SK-N-SH (cell line): ENCODE measurements at regions not wholly inside any gene's neighbourhood (a gene's known extent, or its start where the extent isn't known, plus 50 kb on each side); places are given as distances from the start of the nearest gene placed in this dataset.

Experiments
- CTCF ChIA-PET: fragments of 300-600, 350-600 bp; formaldehyde crosslinking; extraction: SDS; loops from one replicate; lab custom pipeline; 2021; lab: Yijun Ruan, JAX
- POLR2A ChIA-PET: fragments of 350-600 bp; sonication (Branson Sonifier 250); formaldehyde crosslinking; extraction: SDS; loops from one replicate; lab custom pipeline; 2020; ENCODE audit warnings: antibody characterized with exemption, inconsistent platforms; lab: Yijun Ruan, JAX
- DNase-seq: peaks from one replicate; pipeline ENCODE4 v3.0.0; 2012
- H2AFZ ChIP-seq: fragments of 200-600 bp; sonication (generic); 2 replicates; pipeline ENCODE4 v1.8.1; 2016; ENCODE audit warnings: antibody characterized with exemption, mild to moderate bottlenecking, low read depth
- H3F3A ChIP-seq: fragments of 200-600 bp; sonication (generic); replicated peaks from 2 replicates; pipeline ENCODE3; 2016; ENCODE audit warnings: antibody characterized with exemption, mild to moderate bottlenecking; ENCODE audit not compliant: insufficient read depth
- H3K27ac ChIP-seq, 2 experiments: fragments of 200-500 bp in 1 of 2; fragments of 200-600 bp in 1 of 2; sonication (Bioruptor generic) in 1 of 2; sonication (generic), shearing (Covaris generic) in 1 of 2; 2 replicates each; pipeline versions ENCODE4 v1.5.1 to v1.6.1; 2014 to 2016; ENCODE audit warnings: low read depth in 2 of 2, inconsistent platforms in 1 of 2, low read length in 1 of 2, mild to moderate bottlenecking in 1 of 2, mixed read lengths in 1 of 2
- H3K27me3 ChIP-seq: fragments of 200-600 bp; sonication (generic), shearing (Covaris generic); 2 replicates; pipeline ENCODE4 v1.6.1; 2016; ENCODE audit warnings: mixed run types; ENCODE audit not compliant: insufficient read depth
- H3K36me3 ChIP-seq, 2 experiments: fragments of 200-500 bp in 1 of 2; fragments of 200-600 bp in 1 of 2; sonication (Bioruptor generic) in 1 of 2; sonication (generic) in 1 of 2; replicated peaks in 1 of 2; 2 replicates each; pipeline versions ENCODE3 to v1.5.1; 2014 to 2016; ENCODE audit warnings: low read length in 1 of 2, mild to moderate bottlenecking in 1 of 2; ENCODE audit not compliant: insufficient read depth in 2 of 2, control insufficient read depth in 1 of 2
- H3K4me1 ChIP-seq, 2 experiments: fragments of 200-500 bp in 1 of 2; fragments of 200-600 bp in 1 of 2; sonication (Bioruptor generic) in 1 of 2; sonication (generic), shearing (Covaris generic) in 1 of 2; 2 replicates each; pipeline versions ENCODE4 v1.5.1 to v1.6.1; 2014 to 2016; ENCODE audit warnings: low read depth in 1 of 2, low read length in 1 of 2, mixed run types in 1 of 2; ENCODE audit not compliant: insufficient read depth in 2 of 2, control insufficient read depth in 1 of 2
- H3K4me2 ChIP-seq: fragments of 200-600 bp; sonication (generic), shearing (Covaris generic); 2 replicates; pipeline ENCODE4 v1.6.1; 2017; ENCODE audit warnings: mixed run types
- H3K4me3 ChIP-seq, 2 experiments: fragments of 200-500 bp in 1 of 2; fragments of 200-600 bp in 1 of 2; sonication (Bioruptor generic) in 1 of 2; sonication (generic), shearing (Covaris generic) in 1 of 2; 2 replicates each; pipeline versions ENCODE4 v1.5.1 to v1.8.1; 2014 to 2016; ENCODE audit warnings: low read depth in 2 of 2, inconsistent platforms in 1 of 2, low read length in 1 of 2, mild to moderate bottlenecking in 1 of 2, mixed read lengths in 1 of 2, moderate library complexity in 1 of 2
- H3K79me2 ChIP-seq: fragments of 200-600 bp; sonication (generic); 2 replicates; pipeline ENCODE4 v1.8.1; 2017; ENCODE audit warnings: mild to moderate bottlenecking; ENCODE audit not compliant: insufficient read depth
- H3K9ac ChIP-seq: fragments of 200-600 bp; sonication (generic); 2 replicates; pipeline ENCODE4 v1.6.1; 2017; ENCODE audit warnings: mixed run types
- H3K9me2 ChIP-seq: fragments of 200-600 bp; sonication (generic); 2 replicates; pipeline ENCODE4 v1.6.1; 2017; ENCODE audit warnings: mixed run types
- H3K9me3 ChIP-seq: fragments of 200-600 bp; sonication (generic); 2 replicates; pipeline ENCODE4 v1.6.1; 2017; ENCODE audit warnings: mixed run types, mild to moderate bottlenecking, moderate library complexity
- H4K20me1 ChIP-seq: fragments of 200-600 bp; sonication (generic); 2 replicates; pipeline ENCODE4 v1.6.1; 2017; ENCODE audit warnings: mild to moderate bottlenecking, mixed run types; ENCODE audit not compliant: insufficient read depth
- CHD2 ChIP-seq: fragments of 150-350 bp; IDR thresholded peaks from 2 replicates; pipeline ENCODE4 v1.6.1; 2018; ENCODE audit warnings: low read length; ENCODE audit not compliant: partially characterized antibody
- EZH2phosphoT487 ChIP-seq: fragments of 200-600 bp; sonication (generic); IDR thresholded peaks from 2 replicates; pipeline ENCODE4 v1.6.1; 2017; ENCODE audit warnings: low read depth, mixed run types, mild to moderate bottlenecking, antibody characterized with exemption, moderate library complexity, borderline replicate concordance
- FOXM1 ChIP-seq: IDR thresholded peaks from 2 replicates; pipeline ENCODE4 v1.4.0; 2012; ENCODE audit warnings: low read depth, mild to moderate bottlenecking
- GABPA ChIP-seq: IDR thresholded peaks from 2 replicates; pipeline ENCODE4 v1.4.0; 2012; ENCODE audit warnings: low read depth, mild to moderate bottlenecking
- GATA2 ChIP-seq: sonication (generic); formaldehyde crosslinking; IDR thresholded peaks from 2 replicates; pipeline ENCODE4 v1.5.0; 2020; ENCODE audit warnings: mild to moderate bottlenecking, missing genetic modification reagents
- JUND ChIP-seq: IDR thresholded peaks from 2 replicates; pipeline ENCODE4 v1.4.0; 2012
- NFIC ChIP-seq: IDR thresholded peaks from 2 replicates; pipeline ENCODE4 v1.4.0; 2012; ENCODE audit warnings: borderline replicate concordance
- NRF1 ChIP-seq: IDR thresholded peaks from 2 replicates; pipeline ENCODE4 v1.6.1; 2012; ENCODE audit warnings: low read depth, mild to moderate bottlenecking, low read length
- POLR2AphosphoS5 ChIP-seq: IDR thresholded peaks from 2 replicates; pipeline ENCODE4 v1.6.1; 2012; ENCODE audit warnings: low read depth, low read length
- RAD21 ChIP-seq: IDR thresholded peaks from 2 replicates; pipeline ENCODE4 v1.6.1; 2012; ENCODE audit warnings: mild to moderate bottlenecking, low read length
- RCOR1 ChIP-seq: fragments of 150-350 bp; IDR thresholded peaks from 2 replicates; pipeline ENCODE4 v1.6.1; 2017; ENCODE audit warnings: antibody characterized with exemption, low read length
- REST ChIP-seq: IDR thresholded peaks from 2 replicates; pipeline ENCODE4 v1.6.1; 2012; ENCODE audit warnings: mild to moderate bottlenecking, low read depth, low read length, moderate library complexity
- RFX5 ChIP-seq: IDR thresholded peaks from 2 replicates; pipeline ENCODE4 v1.6.1; 2012; ENCODE audit warnings: mild to moderate bottlenecking, improper control_type of control experiment, low read length
- RXRA ChIP-seq: IDR thresholded peaks from 2 replicates; pipeline ENCODE4 v1.4.0; 2012; ENCODE audit warnings: low read depth, mild to moderate bottlenecking, borderline replicate concordance
- SIN3A ChIP-seq: IDR thresholded peaks from 2 replicates; pipeline ENCODE4 v1.6.1; 2012; ENCODE audit warnings: low read depth, mild to moderate bottlenecking, low read length, moderate library complexity, borderline replicate concordance
- TAF1 ChIP-seq: IDR thresholded peaks from 2 replicates; pipeline ENCODE4 v1.6.1; 2012; ENCODE audit warnings: low read depth, mild to moderate bottlenecking, low read length, moderate library complexity, borderline replicate concordance
- TCF12 ChIP-seq: IDR thresholded peaks from 2 replicates; pipeline ENCODE4 v1.4.0; 2012
- TEAD4 ChIP-seq: IDR thresholded peaks from 2 replicates; pipeline ENCODE4 v1.4.0; 2012; ENCODE audit warnings: mild to moderate bottlenecking, borderline replicate concordance; ENCODE audit not compliant: insufficient read depth
- YY1 ChIP-seq: IDR thresholded peaks from 2 replicates; pipeline ENCODE4 v1.4.0; 2012; ENCODE audit warnings: low read depth, mild to moderate bottlenecking
- ZBTB33 ChIP-seq: IDR thresholded peaks from 2 replicates; pipeline ENCODE4 v1.4.0; 2012; ENCODE audit warnings: low read depth, borderline replicate concordance
- WGBS: methylation state at CpG from one replicate; pipeline ENCODE4 v1.1.6; 2017; ENCODE audit warnings: low lambda C conversion rate; 5-methylcytosine and 5-hydroxymethylcytosine counted together
- TF ChIP-seq, protein P1 (sequence below): fragments of 150-350 bp; IDR thresholded peaks from 2 replicates; pipeline ENCODE4 v1.6.1; 2016; ENCODE audit warnings: mild to moderate bottlenecking, low read depth, low read length
- TF ChIP-seq, protein P2 (sequence below): IDR thresholded peaks from 2 replicates; pipeline ENCODE4 v1.4.0; 2012; ENCODE audit warnings: low read depth

- DNase-seq = no peak
- H3K36me3 ChIP-seq = no peaks in the 10 kb centered on the region
- H3K9me3 ChIP-seq = no peaks in the 10 kb centered on the region
- no peaks in the 10 kb centered on the region for H3F3A ChIP-seq
- no peaks in the 10 kb centered on the region; a peak in 1 of 4 replicates for H3K4me1 ChIP-seq
- no peaks in the 10 kb centered on the region for H3K27me3 ChIP-seq
- H2AFZ ChIP-seq = no peak overlapping the region
- H3K4me3 ChIP-seq = no peak overlapping the region
- TF ChIP-seq EZH2phosphoT487 (no peak), TAF1 (no peak), REST (no peak), SIN3A (no peak), GABPA (no peak), NRF1 (no peak), CHD2 (no peak), RFX5 (no peak), NFIC (no peak), POLR2AphosphoS5 (no peak), TCF12 (no peak), TEAD4 (no peak)
- TF ChIP-seq, protein P1, sequence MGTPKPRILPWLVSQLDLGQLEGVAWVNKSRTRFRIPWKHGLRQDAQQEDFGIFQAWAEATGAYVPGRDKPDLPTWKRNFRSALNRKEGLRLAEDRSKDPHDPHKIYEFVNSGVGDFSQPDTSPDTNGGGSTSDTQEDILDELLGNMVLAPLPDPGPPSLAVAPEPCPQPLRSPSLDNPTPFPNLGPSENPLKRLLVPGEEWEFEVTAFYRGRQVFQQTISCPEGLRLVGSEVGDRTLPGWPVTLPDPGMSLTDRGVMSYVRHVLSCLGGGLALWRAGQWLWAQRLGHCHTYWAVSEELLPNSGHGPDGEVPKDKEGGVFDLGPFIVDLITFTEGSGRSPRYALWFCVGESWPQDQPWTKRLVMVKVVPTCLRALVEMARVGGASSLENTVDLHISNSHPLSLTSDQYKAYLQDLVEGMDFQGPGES = no peak
- H3K9ac ChIP-seq = no peak overlapping the region
- H3K9me2 ChIP-seq = no peaks in the 10 kb centered on the region
- H4K20me1 ChIP-seq = no peaks in the 10 kb centered on the region
- no peak overlapping the region for H3K27ac ChIP-seq
- no peak overlapping the region for H3K4me2 ChIP-seq
- ChIA-PET CTCF (interaction anchor here (0.8 kb wide), 1 partner anchor 50 kb away, joined by 3 read pairs; no protein-coding TSS in a partner anchor), POLR2A (no interaction called here)
- 13% methylated on average over 2 of the region's 2 CpGs for WGBS
- no peaks in the 10 kb centered on the region for H3K79me2 ChIP-seq
Measured at GRCh38 chr18:38466426-38466825, 900.8 kb upstream of the CELF4 start.

DNA sequence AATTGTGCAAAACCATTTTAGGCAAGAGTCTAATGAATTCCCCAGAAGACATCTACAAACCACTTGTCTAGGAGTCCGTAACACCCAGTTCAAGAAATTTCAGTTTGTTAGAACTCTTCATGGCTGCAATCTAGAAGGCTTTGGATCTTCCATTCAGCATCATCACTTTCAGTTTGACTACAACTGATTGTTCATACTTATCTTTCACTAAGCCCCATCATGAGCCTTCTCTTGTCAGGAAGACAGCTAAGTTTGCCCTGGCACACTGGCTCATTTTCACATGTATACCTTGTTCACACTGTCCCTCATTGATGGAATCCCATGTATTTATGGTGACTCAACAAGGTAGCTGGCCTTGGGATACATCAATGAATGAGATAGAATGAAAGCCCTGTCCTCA lies 898.4 kb upstream of the CELF4 start:
- ChIA-PET CTCF (no interaction called here), POLR2A (no interaction called here)
- no peak overlapping the region for H3K9ac ChIP-seq
- H3K4me2 ChIP-seq = no peak overlapping the region
- H3K27ac ChIP-seq = no peak overlapping the region
- H2AFZ ChIP-seq = no peak overlapping the region
- no peaks in the 10 kb centered on the region for H3F3A ChIP-seq
- peaks cover 0 to 2% of the 10 kb centered on the region in 2 experiments; a peak in 1 of 4 replicates for H3K4me1 ChIP-seq
- no peaks in the 10 kb centered on the region for H3K9me3 ChIP-seq
- DNase-seq = no peak
- 43% methylated on average over 1 of the region's 1 CpG for WGBS
- no peaks in the 10 kb centered on the region for H3K9me2 ChIP-seq
- no peaks in the 10 kb centered on the region for H4K20me1 ChIP-seq
- no peaks in the 10 kb centered on the region for H3K27me3 ChIP-seq
- no peaks in the 10 kb centered on the region for H3K79me2 ChIP-seq
- H3K4me3 ChIP-seq = no peak overlapping the region
- no peaks in the 10 kb centered on the region for H3K36me3 ChIP-seq
- TF ChIP-seq, protein P2, sequence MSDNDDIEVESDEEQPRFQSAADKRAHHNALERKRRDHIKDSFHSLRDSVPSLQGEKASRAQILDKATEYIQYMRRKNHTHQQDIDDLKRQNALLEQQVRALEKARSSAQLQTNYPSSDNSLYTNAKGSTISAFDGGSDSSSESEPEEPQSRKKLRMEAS = no peak
- TF ChIP-seq ZBTB33 (no peak), RCOR1 (no peak), GATA2 (CRISPR knock-in tag) (no peak), RAD21 (no peak), RXRA (no peak), CHD2 (no peak), FOXM1 (no peak), SIN3A (no peak), YY1 (no peak), JUND (no peak)
- TF ChIP-seq, protein P1 = no peak
